HepG2 (cell line): ENCODE measurements at regions not wholly inside any gene's neighbourhood (a gene's known extent, or its start where the extent isn't known, plus 50 kb on each side); places are given as distances from the start of the nearest gene placed in this dataset.

Experiments
- ATAC-seq: fragments of 200-7000 bp; cut with Tn5 transposase; 3 replicates; pipeline ENCODE4 v1.9.1; 2020; ENCODE audit warnings: mild to moderate bottlenecking, moderate library complexity
- BruUV-seq: library from RNA; stranded (reverse); fragments of 400-500 nt; replicated peaks from 2 replicates; lab custom pipeline; 2021; lab: Mats Ljungman, UMichigan
- CTCF ChIA-PET: fragments of 300-600 bp; formaldehyde crosslinking; extraction: SDS; loops from one replicate; lab custom pipeline; 2021; ENCODE audit warnings: low total read pairs, inconsistent platforms, low intra/inter-chr PET ratio; lab: Yijun Ruan, JAX
- POLR2A ChIA-PET: fragments of 350-600 bp; sonication (Branson Sonifier 250); formaldehyde crosslinking; loops from one replicate; lab custom pipeline; 2020; ENCODE audit warnings: antibody characterized with exemption, inconsistent platforms; lab: Yijun Ruan, JAX
- DNase-seq: peaks from one replicate; pipeline ENCODE4 v3.0.0-alpha.2; 2015; ENCODE audit warnings: low spot score
- FAIRE-seq: peaks from 3 replicates; lab custom pipeline; 2011; peaks lifted over from hg19 to GRCh38; lab: Jason Lieb, UNC
- H2AFZ ChIP-seq: one replicate; pipeline ENCODE4 v1.6.1; 2011; ENCODE audit warnings: low read length, inconsistent platforms
- H3K27ac ChIP-seq: fragments of 300-600 bp; 3 replicates; pipeline ENCODE4 v1.8.0; 2011; ENCODE audit warnings: mixed run types, mild to moderate bottlenecking, mixed read lengths, low read length, inconsistent platforms; ENCODE audit not compliant: insufficient read depth; ENCODE audit errors: extremely low read length
- H3K27me3 ChIP-seq, 2 experiments: fragments of 200-600 bp in 1 of 2; 2 replicates in 1 of 2; 3 replicates in 1 of 2; pipeline versions ENCODE4 v1.6.0 to v1.8.0; 2011; ENCODE audit warnings: low read length in 2 of 2, mild to moderate bottlenecking in 2 of 2, moderate library complexity in 2 of 2, inconsistent platforms in 1 of 2; ENCODE audit not compliant: insufficient read depth in 2 of 2, control insufficient read depth in 1 of 2
- H3K36me3 ChIP-seq, 2 experiments: fragments of 200-600 bp in 1 of 2; replicated peaks in 1 of 2; 2 replicates in 1 of 2; 3 replicates in 1 of 2; pipeline versions ENCODE4 v1.5.1 to v1.8.0; 2011; ENCODE audit warnings: low read length in 2 of 2, inconsistent platforms in 1 of 2; ENCODE audit not compliant: insufficient read depth in 2 of 2, control insufficient read depth in 1 of 2
- H3K4me1 ChIP-seq: 2 replicates; pipeline ENCODE4 v1.5.1; 2012; ENCODE audit warnings: low read length, inconsistent platforms; ENCODE audit not compliant: insufficient read depth
- H3K4me2 ChIP-seq: 2 replicates; pipeline ENCODE4 v1.6.0; 2011; ENCODE audit warnings: low read depth, low read length, inconsistent platforms
- H3K4me3 ChIP-seq, 3 experiments: fragments of 200-600 bp in 1 of 3; sonication (generic), shearing (Covaris generic) in 1 of 3; replicated peaks in 1 of 3; 2 replicates each; pipeline ENCODE4 v1.5.1; 2011 to 2016; ENCODE audit warnings: low read length in 3 of 3, inconsistent platforms in 2 of 3, low read depth in 2 of 3, mild to moderate bottlenecking in 2 of 3, control low read depth in 1 of 3, mixed read lengths in 1 of 3; ENCODE audit not compliant: insufficient read depth in 1 of 3
- H3K79me2 ChIP-seq: one replicate; pipeline ENCODE4 v1.6.1; 2011; ENCODE audit warnings: low read length, inconsistent platforms; ENCODE audit not compliant: insufficient read depth
- H3K9ac ChIP-seq: 2 replicates; pipeline ENCODE4 v1.6.0; 2011; ENCODE audit warnings: mild to moderate bottlenecking, low read depth, low read length, inconsistent platforms; ENCODE audit not compliant: insufficient read depth
- H3K9me3 ChIP-seq: 2 replicates; pipeline ENCODE4 v1.5.1; 2012; ENCODE audit warnings: mild to moderate bottlenecking, low read length
- H4K20me1 ChIP-seq: 2 replicates; pipeline ENCODE4 v1.6.0; 2011; ENCODE audit warnings: inconsistent platforms, mild to moderate bottlenecking, low read length, moderate library complexity; ENCODE audit not compliant: insufficient read depth
- CHCHD3 ChIP-seq: sonication (generic); formaldehyde crosslinking; IDR thresholded peaks from 2 replicates; pipeline ENCODE4 v1.8.0; 2022; ENCODE audit warnings: mild to moderate bottlenecking, missing genetic modification reagents, moderate library complexity
- HOXA9 ChIP-seq: sonication (generic); formaldehyde crosslinking; IDR thresholded peaks from 2 replicates; pipeline ENCODE4 v1.8.1; 2022; ENCODE audit warnings: missing genetic modification reagents, mild to moderate bottlenecking, moderate library complexity, borderline replicate concordance
- NFAT5 ChIP-seq: sonication (generic); formaldehyde crosslinking; IDR thresholded peaks from 2 replicates; pipeline ENCODE4 v1.4.0; 2020; ENCODE audit warnings: missing genetic modification reagents
- NPAS2 ChIP-seq: sonication (generic); formaldehyde crosslinking; IDR thresholded peaks from 2 replicates; pipeline ENCODE4 v1.8.0; 2022; ENCODE audit warnings: mild to moderate bottlenecking, missing genetic modification reagents, borderline replicate concordance
- POGK ChIP-seq: sonication (generic); formaldehyde crosslinking; conservative IDR thresholded peaks from 2 replicates; pipeline ENCODE4 v1.8.0; 2022; ENCODE audit warnings: mild to moderate bottlenecking, moderate library complexity, missing genetic modification reagents
- RBM39 ChIP-seq: fragments of 200-400 bp; formaldehyde crosslinking; IDR thresholded peaks from one replicate; pipeline ENCODE4 v1.6.1; 2018; ENCODE audit warnings: antibody characterized with exemption, mild to moderate bottlenecking, low read depth, low read length; ENCODE audit not compliant: poor library complexity, severe bottlenecking
- ZBTB25 ChIP-seq: IDR thresholded peaks from 2 replicates; pipeline ENCODE4 v1.6.1; 2018; ENCODE audit warnings: missing genetic modification reagents
- ZNF343 ChIP-seq: sonication (generic); formaldehyde crosslinking; IDR thresholded peaks from 2 replicates; pipeline ENCODE4 v1.4.0; 2020; ENCODE audit warnings: mild to moderate bottlenecking, missing genetic modification reagents
- WGBS: methylation state at CpG from one replicate; pipeline ENCODE4 v1.1.6; 2017; ENCODE audit warnings: low lambda C conversion rate; 5-methylcytosine and 5-hydroxymethylcytosine counted together
- in situ Hi-C: cut with HindIII; loops from 2 replicates; pipeline ENCODE4 v1.10.0; 2017; ENCODE audit warnings: low pct_unique_long_range_greater_than_20kb; ENCODE audit not compliant: extremely low pct_ligation_motif_present
- intact Hi-C: fragments of 100-400 bp; cut with micrococcal nuclease; formaldehyde crosslinking; loops from one replicate; pipeline ENCODE4 v1.10.0; 2022; ENCODE audit not compliant: unreplicated experiment

GRCh38 chr4:114495471-114495928, 103.1 kb upstream of the UGT8 start:
- intact Hi-C loops, result no loop called here
- Histone ChIP-seq H3K27me3 (no peaks in the 10 kb centered on the region), H3K9ac (no peak overlapping the region), H3K4me3 (no peak overlapping the region), H4K20me1 (no peaks in the 10 kb centered on the region), H3K27ac (no peak overlapping the region), H3K4me1 (no peaks in the 10 kb centered on the region), H2AFZ (no peak overlapping the region), H3K36me3 (no peaks in the 10 kb centered on the region), H3K9me3 (no peaks in the 10 kb centered on the region; the same call in 1 of the 2 replicates), H3K4me2 (no peak overlapping the region)
- in situ Hi-C loops, result no loop called here
- no peak for ATAC-seq
- POLR2A ChIA-PET, result no interaction called here
- no TSS peak for BruUV-seq
- FAIRE-seq, result no peak
- DNase-seq, result no peak
- WGBS, result 34% methylated on average over 7 of the region's 8 CpGs
- CTCF ChIA-PET, result no interaction called here
- TF ChIP-seq ZBTB25, result no peak
- no peak for TF ChIP-seq CHCHD3
- no peak for TF ChIP-seq NFAT5
- TF ChIP-seq HOXA9 (CRISPR knock-in tag), result no peak
- TF ChIP-seq ZNF343 (CRISPR knock-in tag), result no peak
- no peak for TF ChIP-seq RBM39
- TF ChIP-seq POGK (CRISPR knock-in tag), result no peak
- no peak for TF ChIP-seq NPAS2 (CRISPR knock-in tag)
- TF ChIP-seq, all 625 proteins: peak for 0
- H3K79me2 ChIP-seq, result no peaks in the 10 kb centered on the region
